Tibial nerve (tissue), 4 donors: ENCODE measurements at regions not wholly inside any gene's neighbourhood (a gene's known extent, or its start where the extent isn't known, plus 50 kb on each side); places are given as distances from the start of the nearest gene placed in this dataset.

Experiments used
- CTCF ChIP-seq, 5 experiments: fragments of 200-600 bp in 3 of 5; fragments of 450-650 bp in 2 of 5; sonication (generic) in 3 of 5; IDR thresholded peaks; one replicate each; pipeline ENCODE4 v1.5.1; 2016 to 2019; ENCODE audit warnings: antibody characterized with exemption in 5 of 5, mild to moderate bottlenecking in 3 of 5, moderate library complexity in 2 of 5
- EP300 ChIP-seq, 2 donors: sonication (generic); formaldehyde crosslinking; IDR thresholded peaks; one replicate each; pipeline ENCODE4 v1.6.1; 2017; ENCODE audit warnings: antibody characterized with exemption in 2 of 2, mild to moderate bottlenecking in 1 of 2

- TF ChIP-seq EP300 (IDR thresholded peaks at IDR 0.05) (no peak), CTCF (IDR thresholded peaks at IDR 0.05) (no peak)
Measured at GRCh38 chr13:21757763-21758162, 86.9 kb downstream of the FGF9 start.
